ENCODE measurements at regions not wholly inside any gene's neighbourhood (a gene's known extent, or its start where the extent isn't known, plus 50 kb on each side); places are given as distances from the start of the nearest gene placed in this dataset.

DNA sequence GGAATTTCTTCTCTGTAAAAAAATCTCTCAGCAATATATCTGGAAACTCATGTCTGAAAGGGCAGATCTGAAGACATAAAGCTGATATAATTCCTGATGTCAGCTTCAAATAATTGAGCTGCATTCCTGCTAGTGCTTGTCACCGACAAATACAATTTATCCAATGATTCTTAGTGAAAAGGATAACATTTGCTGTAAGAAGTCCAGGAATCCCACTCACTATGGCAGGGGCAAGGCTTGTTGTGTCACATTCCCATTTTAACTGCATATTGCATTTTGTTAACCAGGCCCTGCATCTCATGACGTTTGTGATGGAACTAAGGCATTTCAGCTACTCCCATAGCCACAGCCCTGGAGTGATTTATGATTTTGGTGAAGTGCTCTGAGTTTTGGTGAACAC, 160.1 kb upstream of the DAB2 start:
- TF ChIP-seq SUZ12 (IDR thresholded peaks at IDR 0.05) (no peak), FOXA1 (IDR thresholded peaks at IDR 0.05) (no peak), ELF4 (IDR thresholded peaks at IDR 0.05) (no peak), BHLHE40 (IDR thresholded peaks at IDR 0.05; ENCODE audit: borderline replicate concordance) (no peak), LEF1 (IDR thresholded peaks at IDR 0.05; ENCODE audit: borderline replicate concordance) (no peak), HDGF (IDR thresholded peaks at IDR 0.05; ENCODE audit: borderline replicate concordance) (no peak), TARDBP (IDR thresholded peaks at IDR 0.05) (no peak)
